K562 (cell line): ENCODE measurements at regions not wholly inside any gene's neighbourhood (a gene's known extent, or its start where the extent isn't known, plus 50 kb on each side); places are given as distances from the start of the nearest gene placed in this dataset.

ENCODE experiments used
- ATAC-seq: fragments of 200-7000 bp; cut with Tn5 transposase; 3 replicates; pipeline ENCODE4 v1.9.1; 2020; ENCODE audit warnings: moderate library complexity
- BruUV-seq: library from RNA; stranded (reverse); fragments of 400-500 nt; replicated peaks from 2 replicates; lab custom pipeline; 2021; lab: Mats Ljungman, UMichigan
- CTCF ChIA-PET: fragments of 300-600 bp; formaldehyde crosslinking; extraction: SDS; loops from one replicate; lab custom pipeline; 2021; ENCODE audit warnings: low intra/inter-chr PET ratio; lab: Yijun Ruan, JAX
- POLR2A ChIA-PET: fragments of 300-600, 350-650 bp; sonication (Branson Sonifier 250); formaldehyde crosslinking; extraction: SDS; loops from one replicate; lab custom pipeline; 2021; ENCODE audit warnings: antibody characterized with exemption, inconsistent platforms; lab: Yijun Ruan, JAX
- DNase-seq, 4 experiments: peaks; one replicate each; pipeline versions ENCODE4 v3.0.0 to v3.0.0-alpha.2; 2011 to 2018; ENCODE audit warnings: low spot score in 3 of 4, mixed read lengths in 3 of 4; ENCODE audit errors: extremely low read depth in 1 of 4
- FAIRE-seq: peaks from 2 replicates; lab custom pipeline; 2011; peaks lifted over from hg19 to GRCh38; lab: Jason Lieb, UNC
- H2AFZ ChIP-seq: 2 replicates; pipeline ENCODE4 v1.6.0; 2011; ENCODE audit warnings: low read depth, low read length, control low read depth, inconsistent platforms
- H3K27ac ChIP-seq: fragments of 200-600 bp; 3 replicates; pipeline ENCODE4 v1.8.0; 2011; ENCODE audit warnings: low read depth, mild to moderate bottlenecking, control low read depth, inconsistent platforms, low read length, moderate library complexity, mixed read lengths; ENCODE audit errors: extremely low read depth
- H3K27me3 ChIP-seq, 2 experiments: fragments of 300-600 bp in 1 of 2; 2 replicates in 1 of 2; 3 replicates in 1 of 2; pipeline versions ENCODE4 v1.6.0 to v1.8.0; 2011; ENCODE audit warnings: inconsistent platforms in 2 of 2, low read length in 2 of 2, mild to moderate bottlenecking in 1 of 2, mixed read lengths in 1 of 2, moderate library complexity in 1 of 2; ENCODE audit not compliant: control insufficient read depth in 2 of 2, insufficient read depth in 2 of 2
- H3K36me3 ChIP-seq: fragments of 300-600 bp; 3 replicates; pipeline ENCODE4 v1.8.0; 2011; ENCODE audit warnings: mild to moderate bottlenecking, low read length, inconsistent platforms; ENCODE audit not compliant: control insufficient read depth, insufficient read depth
- H3K4me1 ChIP-seq, 2 experiments: fragments of 200-600 bp in 1 of 2; replicated peaks in 1 of 2; 2 replicates in 1 of 2; 3 replicates in 1 of 2; pipeline versions ENCODE4 v1.5.1 to v1.8.0; 2011; ENCODE audit warnings: inconsistent platforms in 2 of 2, low read length in 2 of 2, mild to moderate bottlenecking in 1 of 2, mixed read lengths in 1 of 2, moderate library complexity in 1 of 2; ENCODE audit not compliant: control insufficient read depth in 2 of 2, insufficient read depth in 2 of 2
- H3K4me2 ChIP-seq: 2 replicates; pipeline ENCODE4 v1.6.1; 2011; ENCODE audit warnings: low read length, control low read depth, inconsistent platforms, mixed read lengths; ENCODE audit not compliant: insufficient read depth
- H3K4me3 ChIP-seq: fragments of 200-600 bp; sonication (generic), shearing (Covaris generic); 2 replicates; pipeline ENCODE4 v1.5.1; 2016; ENCODE audit warnings: control low read depth, inconsistent platforms
- H3K79me2 ChIP-seq: fragments of 200-600 bp; 3 replicates; pipeline ENCODE4 v1.8.0; 2011; ENCODE audit warnings: low read length, inconsistent platforms; ENCODE audit not compliant: control insufficient read depth, insufficient read depth
- H3K9ac ChIP-seq, 2 experiments: 2 replicates each; pipeline versions ENCODE4 v1.6.0 to v1.6.1; 2011; ENCODE audit warnings: low read depth in 2 of 2, low read length in 2 of 2, control low read depth in 1 of 2, inconsistent platforms in 1 of 2, mild to moderate bottlenecking in 1 of 2, mixed read lengths in 1 of 2; ENCODE audit not compliant: insufficient read depth in 1 of 2
- H3K9me1 ChIP-seq: one replicate; pipeline ENCODE4 v1.6.0; 2011; ENCODE audit warnings: inconsistent platforms, mild to moderate bottlenecking, low read length, moderate library complexity; ENCODE audit not compliant: control insufficient read depth, insufficient read depth
- H3K9me3 ChIP-seq: replicated peaks from 2 replicates; pipeline ENCODE4 v1.5.1; 2011; ENCODE audit warnings: low read depth, low read length, inconsistent platforms; ENCODE audit not compliant: control insufficient read depth, insufficient read depth
- H4K20me1 ChIP-seq: replicated peaks from 2 replicates; pipeline ENCODE4 v1.6.1; 2011; ENCODE audit warnings: low read length, inconsistent platforms, mixed read lengths; ENCODE audit not compliant: control insufficient read depth, insufficient read depth
- CEBPG ChIP-seq, 3 experiments: fragments of 200-800 bp in 1 of 3; sonication (Bioruptor generic) in 1 of 3; sonication (generic) in 1 of 3; formaldehyde crosslinking in 1 of 3; IDR thresholded peaks in 2 of 3; conservative IDR thresholded peaks in 1 of 3; 2 replicates each; pipeline versions ENCODE4 v1.6.1 to v1.8.0; 2016 to 2022; ENCODE audit warnings: missing compliant biosample characterization in 2 of 3, missing genetic modification characterization in 2 of 3, mild to moderate bottlenecking in 1 of 3, missing genetic modification reagents in 1 of 3
- CREBBP ChIP-seq: IDR thresholded peaks from one replicate; pipeline ENCODE4 v1.6.1; 2012; ENCODE audit warnings: low read depth, mild to moderate bottlenecking, control low read depth, inconsistent platforms, low read length
- FOXJ3 ChIP-seq: sonication (generic); formaldehyde crosslinking; IDR thresholded peaks from 2 replicates; pipeline ENCODE4 v1.4.0; 2020; ENCODE audit warnings: mild to moderate bottlenecking, missing genetic modification reagents
- HMG20B ChIP-seq: fragments of 250-450 bp; sonication (Bioruptor Pico); IDR thresholded peaks from 2 replicates; pipeline ENCODE4 v1.5.0; 2021; ENCODE audit warnings: mild to moderate bottlenecking
- NFIC ChIP-seq: fragments of 450-650 bp; IDR thresholded peaks from 2 replicates; pipeline ENCODE4 v1.6.1; 2017; ENCODE audit warnings: mild to moderate bottlenecking, inconsistent platforms
- NFIX ChIP-seq: fragments of 250-450 bp; sonication (Bioruptor Pico); IDR thresholded peaks from 2 replicates; pipeline ENCODE4 v1.4.0; 2020; ENCODE audit warnings: low read depth, mild to moderate bottlenecking, moderate library complexity
- PHTF2 ChIP-seq: fragments of 250-450 bp; sonication (Bioruptor Pico); IDR thresholded peaks from 2 replicates; pipeline ENCODE4 v1.5.0; 2021; ENCODE audit warnings: mild to moderate bottlenecking
- POLR3A ChIP-seq: IDR thresholded peaks from 2 replicates; pipeline ENCODE4 v1.6.1; 2011; ENCODE audit warnings: borderline replicate concordance, mild to moderate bottlenecking, moderate library complexity; ENCODE audit not compliant: insufficient read length, insufficient read depth; ENCODE audit errors: extremely low read depth
- TEAD4 ChIP-seq, 2 experiments: sonication (generic) in 1 of 2; formaldehyde crosslinking in 1 of 2; IDR thresholded peaks; 2 replicates each; pipeline versions ENCODE4 v1.6.1 to v1.8.0; 2012 to 2022; ENCODE audit warnings: borderline replicate concordance in 1 of 2, inconsistent platforms in 1 of 2, low read length in 1 of 2, mild to moderate bottlenecking in 1 of 2, missing genetic modification reagents in 1 of 2
- TSC22D4 ChIP-seq: fragments of 450-650 bp; IDR thresholded peaks from 2 replicates; pipeline ENCODE4 v1.6.1; 2016; ENCODE audit warnings: missing genetic modification characterization, missing biosample characterization, control low read depth
- XRCC3 ChIP-seq: fragments of 450-650 bp; IDR thresholded peaks from 2 replicates; pipeline ENCODE4 v1.6.1; 2017; ENCODE audit warnings: mild to moderate bottlenecking, moderate library complexity
- ZNF24 ChIP-seq: fragments of 450-650 bp; IDR thresholded peaks from 2 replicates; pipeline ENCODE4 v1.6.1; 2016
- ZNF311 ChIP-seq: fragments of 250-450 bp; sonication (Bioruptor Pico); IDR thresholded peaks from 2 replicates; pipeline ENCODE4 v1.4.0; 2020; ENCODE audit warnings: mild to moderate bottlenecking, moderate library complexity
- WGBS: fragments of 100-300 bp; shearing (Covaris generic); methylation state at CpG from one replicate; pipeline ENCODE4 v1.1.6; 2016; ENCODE audit warnings: low coverage, mixed read lengths; ENCODE audit not compliant: insufficient coverage; ENCODE audit errors: missing lambda C conversion rate; 5-methylcytosine and 5-hydroxymethylcytosine counted together
- in situ Hi-C: fragments of 300-500 bp; cut with MboI; formaldehyde crosslinking; loops from 4 replicates; pipeline ENCODE4 v1.15.0; 2018; ENCODE audit warnings: inconsistent platforms, mixed read lengths
- intact Hi-C: fragments of 100-400 bp; cut with micrococcal nuclease; formaldehyde crosslinking; loops from 2 replicates; pipeline ENCODE4 v1.14.2; 2022
- TF ChIP-seq, protein P1 (sequence below): fragments of 250-450 bp; sonication (Bioruptor Pico); IDR thresholded peaks from 2 replicates; pipeline ENCODE4 v1.8.0; 2022; ENCODE audit warnings: inconsistent platforms

DNA sequence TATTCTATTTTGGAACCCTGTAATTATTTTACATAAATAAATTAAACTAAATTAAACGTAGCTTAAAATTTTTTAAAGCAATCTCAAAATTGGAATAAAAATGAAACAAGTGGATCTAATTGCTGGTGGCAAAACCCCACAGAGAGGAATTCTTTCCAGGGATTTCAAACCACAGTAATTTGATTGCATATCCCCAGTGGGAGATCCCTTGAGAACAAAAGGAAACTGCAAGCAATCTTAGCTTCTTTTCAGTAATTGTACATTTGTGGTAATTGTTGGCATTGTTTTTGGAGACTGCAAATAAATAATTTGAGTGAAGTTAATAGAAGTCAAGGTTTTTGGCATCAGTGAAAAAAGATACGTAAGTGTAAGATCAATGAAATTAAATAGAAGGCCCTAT lies 58.7 kb upstream of the MYCN start (continued):
- no peak for TF ChIP-seq TEAD4 (IDR thresholded peaks at IDR 0.05; ENCODE audit: low read length)
- no peak for TF ChIP-seq TEAD4 (CRISPR knock-in tag; IDR thresholded peaks at IDR 0.05; ENCODE audit: borderline replicate concordance)
- TF ChIP-seq NFIC = no peak
- TF ChIP-seq CEBPG (CRISPR knock-in tag; IDR thresholded peaks at IDR 0.05) = no peak
- no peak for TF ChIP-seq CEBPG (tag; conservative IDR thresholded peaks at IDR 0.05 in 1 of 2, IDR thresholded peaks at IDR 0.05 in 1 of 2)
- no peak for TF ChIP-seq XRCC3
- TF ChIP-seq ZNF311 = no peak
- TF ChIP-seq POLR3A = no peak

DNA sequence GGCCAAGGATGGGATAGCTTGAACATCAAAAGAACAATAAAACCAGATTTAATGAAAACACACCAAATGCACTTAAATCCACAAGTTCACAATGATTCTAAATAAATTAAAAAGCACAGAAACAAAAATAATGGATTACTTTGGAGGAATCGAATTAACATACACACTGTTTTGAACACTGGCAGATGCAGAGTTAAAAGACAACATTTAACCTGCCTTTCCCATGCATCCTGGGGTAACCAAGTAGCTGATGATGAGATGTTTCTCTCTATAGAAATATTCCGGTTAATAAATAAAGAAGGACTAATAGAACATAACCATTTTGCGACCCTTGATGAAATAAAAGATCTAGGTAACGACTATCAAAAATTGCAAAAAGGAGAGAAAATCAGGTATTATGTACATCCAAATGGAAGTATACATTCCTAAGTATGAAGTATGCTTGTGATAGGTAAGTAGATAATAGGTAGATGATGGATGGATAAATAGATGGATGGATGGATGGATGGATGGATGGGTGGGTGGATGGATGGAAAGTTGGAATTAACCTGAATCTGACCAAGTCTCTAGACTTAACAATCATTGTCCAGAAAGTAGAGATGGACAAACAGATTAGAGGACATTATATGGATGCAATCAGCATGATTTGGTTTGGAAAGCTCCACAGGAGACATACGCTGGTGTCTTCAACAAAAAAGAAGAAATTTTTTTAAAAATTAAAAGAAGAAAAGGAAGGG lies 57.4 kb upstream of the MYCN start:
- ChIA-PET CTCF (no interaction called here), POLR2A (no interaction called here)
- Histone ChIP-seq H2AFZ (no peak overlapping the region), H3K27me3 (no peaks in the 10 kb centered on the region; a peak in 1 of 5 replicates), H3K36me3 (no peaks in the 10 kb centered on the region), H3K4me2 (no peak overlapping the region), H3K27ac (no peak overlapping the region), H4K20me1 (no peaks in the 10 kb centered on the region), H3K9me1 (no peaks in the 10 kb centered on the region), H3K4me1 (no peaks in the 10 kb centered on the region), H3K79me2 (no peaks in the 10 kb centered on the region), H3K4me3 (no peak overlapping the region), H3K9me3 (no peaks in the 10 kb centered on the region), H3K9ac (no peak overlapping the region)
- FAIRE-seq = no peak
- no peak for ATAC-seq
- in situ Hi-C loops = no loop called here
- BruUV-seq = no TSS peak
- intact Hi-C loops = no loop called here
- 0% methylated on average over 5 of the region's 5 CpGs for WGBS
- TF ChIP-seq HMG20B (CRISPR knock-in tag) = no peak
- TF ChIP-seq PHTF2 (CRISPR knock-in tag) = no peak
- TF ChIP-seq, protein P1, sequence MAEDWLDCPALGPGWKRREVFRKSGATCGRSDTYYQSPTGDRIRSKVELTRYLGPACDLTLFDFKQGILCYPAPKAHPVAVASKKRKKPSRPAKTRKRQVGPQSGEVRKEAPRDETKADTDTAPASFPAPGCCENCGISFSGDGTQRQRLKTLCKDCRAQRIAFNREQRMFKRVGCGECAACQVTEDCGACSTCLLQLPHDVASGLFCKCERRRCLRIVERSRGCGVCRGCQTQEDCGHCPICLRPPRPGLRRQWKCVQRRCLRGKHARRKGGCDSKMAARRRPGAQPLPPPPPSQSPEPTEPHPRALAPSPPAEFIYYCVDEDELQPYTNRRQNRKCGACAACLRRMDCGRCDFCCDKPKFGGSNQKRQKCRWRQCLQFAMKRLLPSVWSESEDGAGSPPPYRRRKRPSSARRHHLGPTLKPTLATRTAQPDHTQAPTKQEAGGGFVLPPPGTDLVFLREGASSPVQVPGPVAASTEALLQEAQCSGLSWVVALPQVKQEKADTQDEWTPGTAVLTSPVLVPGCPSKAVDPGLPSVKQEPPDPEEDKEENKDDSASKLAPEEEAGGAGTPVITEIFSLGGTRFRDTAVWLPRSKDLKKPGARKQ (CRISPR knock-in tag) = no peak
- no peak for TF ChIP-seq FOXJ3 (CRISPR knock-in tag)
- TF ChIP-seq ZNF24 = no peak
- no peak for TF ChIP-seq NFIX (CRISPR knock-in tag)
- no peak for TF ChIP-seq CREBBP
- no peak for TF ChIP-seq TSC22D4 (tag)
- no peak for DNase-seq
